Stimulated activated memory B cell treated with anti-CD40 and anti-IgM and Interleukin-4, amounts not matched to agents 10 μg/mL and 1 μg/mL and 100 μg/mL, for 72 hours (primary cell): ENCODE measurements at regions not wholly inside any gene's neighbourhood (a gene's known extent, or its start where the extent isn't known, plus 50 kb on each side); places are given as distances from the start of the nearest gene placed in this dataset.
A peak's percentile ranks its signal among the peaks of the same experiment; 100 is the strongest.

Source experiments
- ATAC-seq: fragments of 150-1000 bp; cut with Tn5 transposase; 2 replicates; pipeline ENCODE4 v1.10.0; 2021
- H3K27ac Mint-ChIP-seq: one replicate; pipeline ENCODE4 v1.8.0; 2022; ENCODE audit warnings: mild to moderate bottlenecking, mixed read lengths
- H3K27me3 Mint-ChIP-seq: one replicate; pipeline ENCODE4 v1.8.0; 2022; ENCODE audit warnings: mixed read lengths
- H3K36me3 Mint-ChIP-seq: one replicate; pipeline ENCODE4 v1.8.0; 2022; ENCODE audit warnings: mixed read lengths
- H3K4me1 Mint-ChIP-seq: one replicate; pipeline ENCODE4 v1.8.0; 2022; ENCODE audit warnings: mixed read lengths
- H3K4me3 Mint-ChIP-seq: one replicate; pipeline ENCODE4 v1.8.0; 2022; ENCODE audit warnings: mild to moderate bottlenecking, moderate library complexity, mixed read lengths
- H3K9me3 Mint-ChIP-seq: one replicate; pipeline ENCODE4 v1.8.0; 2022; ENCODE audit warnings: mixed read lengths

GRCh38 chr2:19484736-19485135 lies 126.3 kb upstream of the OSR1 start:
- no peaks in the 10 kb centered on the region for H3K9me3 Mint-ChIP-seq

GRCh38 chr2:19480673-19481072 lies 122.2 kb upstream of the OSR1 start:
- no peaks in the 10 kb centered on the region for H3K4me1 Mint-ChIP-seq
- ATAC-seq: no peak
- no peak overlapping the region for H3K27ac Mint-ChIP-seq
- H3K9me3 Mint-ChIP-seq: no peaks in the 10 kb centered on the region
- H3K4me3 Mint-ChIP-seq: no peak overlapping the region
- H3K36me3 Mint-ChIP-seq: no peaks in the 10 kb centered on the region
- H3K27me3 Mint-ChIP-seq: no peaks in the 10 kb centered on the region

More at GRCh38 chr2:19484736-19485135, 126.3 kb upstream of the OSR1 start:
- Mint-ChIP-seq H3K36me3 (no peaks in the 10 kb centered on the region), H3K27me3 (peaks cover 8% of the 10 kb centered on the region), H3K4me1 (no peaks in the 10 kb centered on the region), H3K27ac (no peak overlapping the region), H3K4me3 (no peak overlapping the region)
- ATAC-seq: no peak

GRCh38 chr2:19479666-19480065 lies 121.2 kb upstream of the OSR1 start:
- H3K36me3 Mint-ChIP-seq: no peaks in the 10 kb centered on the region
- no peaks in the 10 kb centered on the region for H3K4me1 Mint-ChIP-seq
- H3K27me3 Mint-ChIP-seq: no peaks in the 10 kb centered on the region
- H3K27ac Mint-ChIP-seq: no peak overlapping the region
- no peaks in the 10 kb centered on the region for H3K9me3 Mint-ChIP-seq
- no peak overlapping the region for H3K4me3 Mint-ChIP-seq
- ATAC-seq: no peak

- ATAC-seq: no peak
- H3K36me3 Mint-ChIP-seq: no peaks in the 10 kb centered on the region
- H3K27ac Mint-ChIP-seq: no peak overlapping the region
- H3K27me3 Mint-ChIP-seq: peaks cover 11% of the 10 kb centered on the region
- no peak overlapping the region for H3K4me3 Mint-ChIP-seq
- H3K9me3 Mint-ChIP-seq: no peaks in the 10 kb centered on the region
- peaks cover 10% of the 10 kb centered on the region for H3K4me1 Mint-ChIP-seq
Observed at GRCh38 chr2:19478409-19478808, 120.0 kb upstream of the OSR1 start.

GRCh38 chr2:19476327-19476726 lies 117.9 kb upstream of the OSR1 start:
- H3K27ac Mint-ChIP-seq: no peak overlapping the region
- H3K9me3 Mint-ChIP-seq: peaks cover 3% of the 10 kb centered on the region

GRCh38 chr2:19474128-19474527 lies 115.7 kb upstream of the OSR1 start:
- ATAC-seq: peak; percentile 74
- Mint-ChIP-seq H3K36me3 (no peaks in the 10 kb centered on the region), H3K27ac (no peak overlapping the region), H3K4me3 (no peak overlapping the region), H3K4me1 (peaks cover 11% of the 10 kb centered on the region), H3K9me3 (peaks cover 3% of the 10 kb centered on the region), H3K27me3 (peaks cover 35% of the 10 kb centered on the region)

More at GRCh38 chr2:19476327-19476726, 117.9 kb upstream of the OSR1 start:
- peaks cover 11% of the 10 kb centered on the region for H3K4me1 Mint-ChIP-seq
- no peak overlapping the region for H3K4me3 Mint-ChIP-seq
- no peaks in the 10 kb centered on the region for H3K36me3 Mint-ChIP-seq
- ATAC-seq: no peak
- H3K27me3 Mint-ChIP-seq: peaks cover 29% of the 10 kb centered on the region

- no peak for ATAC-seq
Observed at GRCh38 chr2:19473350-19473749, 114.9 kb upstream of the OSR1 start.

GRCh38 chr2:19472391-19472978 lies 114.1 kb upstream of the OSR1 start:
- Mint-ChIP-seq H3K27ac (no peak overlapping the region), H3K36me3 (no peaks in the 10 kb centered on the region), H3K9me3 (peaks cover 3% of the 10 kb centered on the region), H3K4me3 (no peak overlapping the region), H3K27me3 (peaks cover 35% of the 10 kb centered on the region), H3K4me1 (peaks cover 11% of the 10 kb centered on the region)
- no peak for ATAC-seq

More at GRCh38 chr2:19473350-19473749, 114.9 kb upstream of the OSR1 start:
- peaks cover 3% of the 10 kb centered on the region for H3K9me3 Mint-ChIP-seq
- no peaks in the 10 kb centered on the region for H3K36me3 Mint-ChIP-seq
- no peak overlapping the region for H3K27ac Mint-ChIP-seq
- H3K4me3 Mint-ChIP-seq: no peak overlapping the region
- peaks cover 11% of the 10 kb centered on the region for H3K4me1 Mint-ChIP-seq
- H3K27me3 Mint-ChIP-seq: peaks cover 35% of the 10 kb centered on the region

GRCh38 chr2:19471491-19471890 lies 113.1 kb upstream of the OSR1 start:
- no peak for ATAC-seq
- Mint-ChIP-seq H3K4me3 (no peak overlapping the region), H3K27me3 (peaks cover 35% of the 10 kb centered on the region), H3K27ac (no peak overlapping the region), H3K9me3 (peaks cover 6% of the 10 kb centered on the region), H3K36me3 (no peaks in the 10 kb centered on the region), H3K4me1 (peaks cover 11% of the 10 kb centered on the region)

GRCh38 chr2:19465978-19466377 lies 107.6 kb upstream of the OSR1 start:
- no peaks in the 10 kb centered on the region for H3K4me1 Mint-ChIP-seq
- no peak overlapping the region for H3K27ac Mint-ChIP-seq
- H3K36me3 Mint-ChIP-seq: no peaks in the 10 kb centered on the region
- H3K27me3 Mint-ChIP-seq: peaks cover 14% of the 10 kb centered on the region
- H3K4me3 Mint-ChIP-seq: no peak overlapping the region
- H3K9me3 Mint-ChIP-seq: peaks cover 3% of the 10 kb centered on the region
- ATAC-seq: no peak

GRCh38 chr2:19462256-19462645 lies 103.8 kb upstream of the OSR1 start:
- no peak for ATAC-seq
- H3K9me3 Mint-ChIP-seq: peaks cover 2% of the 10 kb centered on the region
- peaks cover 20% of the 10 kb centered on the region for H3K27me3 Mint-ChIP-seq
- no peak overlapping the region for H3K27ac Mint-ChIP-seq
- no peaks in the 10 kb centered on the region for H3K4me1 Mint-ChIP-seq
- no peaks in the 10 kb centered on the region for H3K36me3 Mint-ChIP-seq
- H3K4me3 Mint-ChIP-seq: no peak overlapping the region

GRCh38 chr2:19461504-19462255 lies 103.3 kb upstream of the OSR1 start:
- no peaks in the 10 kb centered on the region for H3K9me3 Mint-ChIP-seq
- H3K4me3 Mint-ChIP-seq: no peak overlapping the region
- H3K27ac Mint-ChIP-seq: no peak overlapping the region
- no peak for ATAC-seq
- H3K27me3 Mint-ChIP-seq: peaks cover 20% of the 10 kb centered on the region
- no peaks in the 10 kb centered on the region for H3K36me3 Mint-ChIP-seq
- H3K4me1 Mint-ChIP-seq: no peaks in the 10 kb centered on the region

GRCh38 chr2:19460761-19461160 lies 102.3 kb upstream of the OSR1 start:
- Mint-ChIP-seq H3K27me3 (peaks cover 20% of the 10 kb centered on the region), H3K36me3 (no peaks in the 10 kb centered on the region), H3K4me1 (no peaks in the 10 kb centered on the region), H3K4me3 (no peak overlapping the region), H3K9me3 (no peaks in the 10 kb centered on the region), H3K27ac (no peak overlapping the region)
- ATAC-seq: no peak

- no peak overlapping the region for H3K27ac Mint-ChIP-seq
- H3K36me3 Mint-ChIP-seq: no peaks in the 10 kb centered on the region
- H3K27me3 Mint-ChIP-seq: peaks cover 20% of the 10 kb centered on the region
- no peak for ATAC-seq
- H3K4me3 Mint-ChIP-seq: no peak overlapping the region
- peaks cover 8% of the 10 kb centered on the region for H3K9me3 Mint-ChIP-seq
- no peaks in the 10 kb centered on the region for H3K4me1 Mint-ChIP-seq
Observed at GRCh38 chr2:19458427-19459003, 100.1 kb upstream of the OSR1 start.

- peaks cover 8% of the 10 kb centered on the region for H3K9me3 Mint-ChIP-seq
- no peaks in the 10 kb centered on the region for H3K36me3 Mint-ChIP-seq
- H3K27ac Mint-ChIP-seq: no peak overlapping the region
- H3K27me3 Mint-ChIP-seq: peaks cover 19% of the 10 kb centered on the region
- no peak overlapping the region for H3K4me3 Mint-ChIP-seq
- no peaks in the 10 kb centered on the region for H3K4me1 Mint-ChIP-seq
- ATAC-seq: no peak
Observed at GRCh38 chr2:19457809-19458208, 99.4 kb upstream of the OSR1 start.
